ENCODE measurements at regions not wholly inside any gene's neighbourhood (a gene's known extent, or its start where the extent isn't known, plus 50 kb on each side); places are given as distances from the start of the nearest gene placed in this dataset.

DNA sequence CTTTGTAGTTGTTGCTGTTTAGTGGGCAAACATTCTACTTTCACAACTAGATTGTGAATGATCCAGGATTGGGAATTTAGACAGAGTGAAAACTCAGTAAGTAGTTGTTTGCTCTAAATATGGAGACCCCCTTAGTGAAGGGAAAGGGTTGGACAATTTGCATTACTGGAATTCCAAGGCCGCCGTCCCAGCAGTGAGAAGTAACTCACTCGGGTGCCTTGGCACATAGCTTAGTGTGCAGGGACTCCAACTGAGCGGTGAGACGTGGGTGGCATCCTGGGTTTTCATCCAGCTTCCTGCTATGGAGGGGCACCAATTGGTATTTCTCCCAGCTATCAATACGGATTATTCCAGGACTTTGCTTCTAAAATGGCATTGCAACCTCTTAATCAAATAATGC lies 69.7 kb upstream of the FCN1 start:
- no peak for DNase-seq (ENCODE audit: low read depth)

DNA sequence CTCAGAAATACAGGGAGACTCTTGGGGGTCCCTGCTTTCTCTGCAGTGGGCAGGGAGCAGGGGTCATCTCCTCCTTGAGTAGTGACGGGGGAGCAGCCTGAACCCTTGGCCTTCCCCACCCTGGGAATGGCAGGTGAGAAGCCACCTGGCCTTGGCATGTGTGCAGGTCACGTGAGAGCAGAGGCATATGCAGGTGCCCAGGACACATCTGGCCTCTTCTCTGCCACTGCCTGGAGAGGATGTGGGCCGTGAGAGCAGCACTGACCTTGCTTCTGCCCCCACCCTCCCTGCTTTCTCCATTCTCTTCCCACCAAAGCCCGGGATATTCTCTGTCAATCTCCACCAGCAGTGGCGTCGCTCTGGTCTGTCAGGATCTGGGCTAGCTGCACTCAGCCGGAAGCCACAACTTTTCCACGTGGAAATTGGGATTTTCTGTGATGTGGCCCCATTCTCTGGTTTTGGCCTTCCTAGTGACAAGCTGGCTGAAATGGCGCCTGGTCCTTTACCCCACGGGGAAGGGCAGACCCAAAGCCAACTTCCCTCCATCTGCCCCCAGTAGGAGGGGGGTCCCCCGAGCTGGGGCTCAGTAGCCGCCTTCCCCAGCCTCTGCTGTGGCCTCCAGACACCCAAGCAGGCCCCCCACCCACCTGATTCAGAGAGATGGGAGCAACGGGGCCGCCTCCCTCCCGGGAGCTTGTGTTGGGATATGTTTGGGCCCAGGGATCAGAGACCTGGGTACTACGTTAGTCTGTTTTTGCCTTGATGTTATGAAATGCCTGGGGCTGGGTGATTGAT lies 70.4 kb upstream of the FCN1 start:
- DNase-seq (ENCODE audit: low read depth), result no peak

DNA sequence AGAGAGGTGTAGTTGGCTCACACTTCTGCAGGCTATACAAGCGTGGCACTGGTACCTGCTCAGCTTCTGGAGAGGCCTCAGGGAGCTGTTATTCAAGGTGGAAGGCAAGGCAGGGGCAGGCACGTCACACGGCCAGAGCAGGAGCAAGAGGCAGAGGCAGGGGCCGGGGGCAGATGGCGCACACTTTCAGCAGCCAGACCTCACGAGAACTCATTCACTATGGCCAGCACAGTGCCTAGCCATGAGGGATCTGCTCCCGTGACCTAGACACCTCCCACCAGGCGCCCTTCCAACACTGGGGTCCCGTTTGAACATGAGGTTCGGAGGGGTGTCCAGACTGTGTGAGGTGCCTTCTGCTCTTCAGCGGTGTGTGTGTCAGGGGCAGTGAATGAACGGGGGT lies 71.0 kb upstream of the FCN1 start:
- no peak for DNase-seq (ENCODE audit: low read depth)

- DNase-seq (ENCODE audit: low read depth), result no peak
These were observed 71.7 kb upstream of the FCN1 start for GRCh38 chr9:134989206-134990065.

DNA sequence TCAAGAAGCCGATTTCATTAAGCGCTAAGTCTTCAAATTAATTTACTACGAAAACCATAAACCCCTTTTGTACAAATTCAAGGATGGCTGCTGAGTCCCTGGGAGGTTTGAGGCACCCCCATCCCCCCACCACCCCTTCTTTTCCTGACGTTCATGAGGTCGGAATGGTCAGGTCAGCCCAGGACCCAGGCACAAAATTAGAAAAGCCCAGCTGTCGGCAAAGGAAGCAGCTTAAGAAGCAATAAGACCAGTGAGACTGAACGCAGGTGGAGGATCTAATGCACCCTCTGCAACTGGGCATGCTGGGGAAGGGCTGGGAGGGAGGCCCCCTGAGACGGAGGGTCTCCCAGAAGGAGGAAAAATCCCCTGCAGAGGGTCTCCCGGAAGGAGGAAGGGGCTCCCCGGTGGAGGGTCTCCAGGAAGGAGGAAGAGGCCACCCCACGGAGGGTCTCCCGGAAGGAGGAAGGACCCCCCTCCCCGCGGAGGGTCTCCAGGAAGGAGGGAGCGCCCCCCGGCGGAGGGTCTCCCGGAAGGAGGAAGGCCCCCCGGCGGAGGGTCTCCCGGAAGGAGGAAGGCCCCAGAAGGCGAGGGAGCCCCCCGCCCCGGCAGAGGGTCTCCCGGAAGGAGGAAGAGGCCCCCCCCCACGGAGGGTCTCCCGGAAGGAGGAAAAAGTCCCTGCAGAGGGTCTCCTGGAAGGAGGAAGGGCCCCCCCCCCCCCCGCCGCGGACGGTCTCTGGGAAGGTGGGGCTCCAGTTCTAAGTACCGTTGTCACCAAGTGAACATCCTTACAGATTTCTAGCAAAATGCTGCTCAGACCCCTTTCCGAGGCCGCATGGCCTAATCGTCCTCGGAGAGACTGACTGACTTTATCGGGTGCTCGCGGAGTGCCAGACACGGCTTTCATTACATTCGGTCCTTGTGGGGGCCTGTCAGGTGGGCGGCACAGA lies 74.4 kb upstream of the FCN1 start:
- no peak for DNase-seq (ENCODE audit: low read depth)

DNA sequence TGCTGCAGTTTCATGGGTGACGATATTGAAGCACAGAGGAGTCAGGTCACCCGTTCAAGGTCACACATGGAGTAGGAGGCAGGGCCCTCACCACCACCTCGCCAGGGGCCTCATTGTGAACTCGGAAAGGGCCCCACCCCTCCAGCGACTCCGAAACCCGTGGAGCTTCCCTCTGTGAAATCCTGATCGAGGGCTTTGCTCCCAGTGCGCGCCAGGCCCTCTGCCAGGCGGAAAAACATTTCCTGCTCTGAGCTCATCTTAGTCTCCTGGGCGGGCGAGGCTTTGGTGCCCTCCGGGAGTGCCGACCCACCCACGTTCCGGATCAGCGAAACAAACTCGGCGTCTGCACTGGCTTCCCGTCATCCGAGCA lies 75.0 kb upstream of the FCN1 start:
- no peak for DNase-seq (ENCODE audit: low read depth)

DNA sequence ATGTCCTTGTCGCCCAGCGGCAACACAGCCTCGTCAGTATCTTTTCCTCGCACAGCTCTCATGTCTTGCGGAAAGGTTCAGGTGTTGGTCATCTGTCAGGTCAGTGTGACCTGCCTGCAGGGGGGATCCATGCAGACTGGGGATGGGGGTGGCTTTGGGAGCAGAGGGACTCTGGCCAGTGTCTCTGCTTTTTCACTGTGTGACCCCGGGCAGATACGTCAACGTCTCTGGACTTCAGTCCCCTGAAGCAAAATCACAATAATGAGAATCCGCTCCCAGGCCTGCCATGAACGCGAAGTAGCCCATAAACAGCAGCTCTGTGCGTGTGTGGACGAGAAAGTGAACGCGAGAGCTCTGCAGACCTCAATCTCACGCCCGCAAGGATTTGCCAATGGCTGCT lies 75.7 kb upstream of the FCN1 start:
- no peak for DNase-seq (ENCODE audit: low read depth)

- no peak for DNase-seq (ENCODE audit: low read depth)
These were observed 76.4 kb upstream of the FCN1 start for GRCh38 chr9:134993996-134994720.

GRCh38 chr9:134994926-134995791 lies 77.4 kb upstream of the FCN1 start:
- DNase-seq (ENCODE audit: low read depth), result no peak

DNA sequence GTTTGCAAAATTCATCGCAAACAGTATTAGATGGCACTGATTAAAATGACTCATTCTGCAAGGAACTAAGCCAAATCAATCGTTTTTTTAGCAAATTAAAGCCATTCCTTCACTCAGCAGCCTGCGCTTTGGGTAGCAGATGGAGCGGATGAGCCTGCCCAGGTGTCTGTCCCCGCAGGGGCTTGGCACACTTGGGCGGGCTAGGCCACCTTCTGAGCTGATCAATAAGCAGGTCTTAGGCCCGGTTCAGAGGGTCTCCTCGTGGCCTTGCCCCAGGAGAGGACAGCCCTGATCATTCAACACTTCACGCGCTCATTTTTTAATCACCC lies 78.0 kb upstream of the FCN1 start:
- DNase-seq (ENCODE audit: low read depth), result no peak

DNA sequence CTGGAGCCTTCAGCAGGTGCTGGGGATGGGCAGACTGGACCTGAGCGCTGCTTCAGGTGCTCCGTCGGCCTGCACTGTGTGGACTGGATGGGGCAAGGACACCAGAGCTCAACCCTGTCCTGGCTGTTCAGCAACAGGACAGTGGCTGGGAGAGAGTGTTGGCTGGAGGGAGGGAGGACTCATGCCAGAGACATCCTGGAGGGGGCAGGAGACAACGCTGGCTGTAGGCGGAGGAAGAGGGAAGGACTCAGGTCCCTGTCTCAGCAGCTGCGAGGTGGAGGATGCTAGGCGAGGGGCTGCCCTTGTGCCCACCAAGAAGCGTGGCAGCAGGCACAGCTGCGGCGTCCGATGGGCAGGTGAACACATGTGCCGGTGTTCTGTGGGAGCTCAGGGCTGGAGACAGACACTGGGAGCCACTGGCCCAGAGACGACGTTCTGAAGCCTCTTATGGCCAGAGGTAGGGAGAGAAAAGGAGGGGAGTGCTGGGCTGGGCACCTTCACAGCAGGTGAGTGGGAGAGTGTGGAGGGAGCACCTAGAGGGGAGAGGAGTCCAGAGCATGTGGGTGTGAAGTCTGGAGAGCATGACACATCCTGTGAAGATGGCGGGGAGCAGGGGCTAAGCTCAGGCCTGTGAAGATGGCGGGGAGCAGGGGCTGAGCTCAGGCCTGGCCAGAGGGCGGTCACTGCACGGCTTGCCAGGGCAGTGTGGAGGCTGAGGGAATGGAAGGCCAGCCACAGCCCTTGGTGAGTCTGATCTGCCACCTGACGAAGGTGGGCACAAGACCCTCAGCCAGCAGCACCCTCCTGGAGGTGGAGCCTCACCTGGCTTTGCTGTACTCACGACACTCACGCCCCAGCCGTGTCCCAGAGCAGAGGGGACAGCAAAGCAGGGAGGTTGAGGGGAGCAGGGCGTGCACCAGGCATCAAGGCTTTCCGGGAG lies 79.1 kb upstream of the FCN1 start:
- no peak for DNase-seq (ENCODE audit: low read depth)

DNA sequence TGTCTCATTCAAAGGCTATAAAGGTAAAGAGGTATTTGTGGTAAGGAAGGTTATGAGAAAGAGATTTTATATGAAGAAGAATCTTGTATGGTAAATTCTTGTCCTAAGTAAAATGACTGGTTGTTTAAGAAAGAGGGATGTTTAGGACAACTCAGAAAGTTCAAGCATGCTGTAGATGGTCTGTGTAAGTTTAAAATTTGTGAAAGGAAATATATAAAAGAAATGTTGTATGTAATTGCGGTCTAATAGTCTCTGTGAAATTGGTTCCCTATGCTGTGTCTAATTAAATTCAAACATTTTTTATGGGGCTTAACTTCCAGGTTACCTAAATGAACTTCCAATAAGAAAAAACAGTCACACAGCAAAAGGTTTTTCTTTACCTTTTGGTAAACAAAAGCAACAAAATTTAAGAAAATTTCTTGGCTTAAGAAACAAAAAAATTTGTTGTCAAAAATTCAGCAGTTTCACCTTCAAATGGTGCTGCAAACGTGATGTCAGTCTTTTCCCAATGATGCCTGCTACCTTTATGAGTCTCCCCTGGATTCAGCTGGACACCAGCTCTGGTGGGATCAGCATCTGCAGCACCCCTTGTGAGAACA lies 83.0 kb upstream of the FCN1 start:
- DNase-seq (ENCODE audit: low read depth), result no peak

- DNase-seq (ENCODE audit: low read depth), result no peak
These were observed 83.8 kb upstream of the FCN1 start for GRCh38 chr9:135001526-135001925.

DNA sequence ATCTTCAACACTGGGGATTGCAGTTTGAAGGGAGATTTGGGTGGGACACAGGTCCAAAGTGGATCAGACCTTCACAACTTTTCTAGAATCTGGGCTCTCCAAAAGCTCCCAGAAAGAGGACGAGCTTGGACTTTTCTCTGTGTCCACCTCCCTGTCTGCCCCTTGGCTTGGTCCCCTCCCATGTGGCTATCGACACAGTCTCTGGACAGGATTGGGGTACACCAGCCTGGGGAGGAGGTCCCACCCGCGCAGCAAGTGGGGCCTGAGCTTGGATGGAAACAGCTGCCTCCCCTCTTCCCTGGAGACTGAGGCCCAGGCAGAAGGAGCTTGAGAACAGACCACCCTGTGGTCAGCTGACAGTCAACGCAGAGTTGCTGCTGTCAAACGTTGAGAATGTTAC lies 84.6 kb upstream of the FCN1 start:
- DNase-seq (ENCODE audit: low read depth), result no peak

DNA sequence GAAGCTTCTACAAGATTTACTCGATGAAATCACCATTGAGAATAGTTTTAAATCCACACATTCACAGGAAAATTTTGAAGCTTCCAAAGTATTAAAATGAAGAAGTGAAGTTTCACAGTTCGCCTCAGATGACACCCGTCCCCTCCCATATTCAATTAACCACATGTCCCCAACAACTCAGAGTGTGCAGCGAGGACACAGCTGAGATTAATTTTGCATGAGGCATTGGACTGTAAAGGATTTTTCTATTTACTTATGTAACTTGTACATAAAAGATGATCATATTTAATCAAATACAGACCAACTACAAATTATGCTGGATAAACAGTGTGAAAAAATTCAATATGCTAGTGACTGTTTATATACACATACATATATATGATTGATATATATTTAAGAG lies 84.7 kb upstream of the OLFM1 start:
- no peak for DNase-seq (ENCODE audit: low read depth)

DNA sequence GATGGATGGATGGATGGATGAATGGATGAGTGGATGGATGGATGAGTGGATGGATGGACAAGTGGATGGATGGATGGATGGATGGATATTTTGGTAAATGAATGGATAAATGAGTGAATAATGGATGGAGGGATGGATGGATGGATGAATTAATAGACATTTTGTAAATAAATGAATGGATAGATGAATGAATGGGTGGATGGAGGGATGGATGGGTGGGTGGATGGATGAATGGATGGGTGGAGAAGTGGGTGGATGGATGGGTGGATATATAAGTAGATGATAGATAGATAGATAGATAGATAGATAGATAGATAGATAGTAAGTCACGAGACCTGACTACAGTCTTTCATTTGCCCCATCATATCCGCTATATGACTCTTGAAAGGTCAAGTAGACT lies 82.7 kb upstream of the OLFM1 start:
- no peak for DNase-seq (ENCODE audit: low read depth)

DNA sequence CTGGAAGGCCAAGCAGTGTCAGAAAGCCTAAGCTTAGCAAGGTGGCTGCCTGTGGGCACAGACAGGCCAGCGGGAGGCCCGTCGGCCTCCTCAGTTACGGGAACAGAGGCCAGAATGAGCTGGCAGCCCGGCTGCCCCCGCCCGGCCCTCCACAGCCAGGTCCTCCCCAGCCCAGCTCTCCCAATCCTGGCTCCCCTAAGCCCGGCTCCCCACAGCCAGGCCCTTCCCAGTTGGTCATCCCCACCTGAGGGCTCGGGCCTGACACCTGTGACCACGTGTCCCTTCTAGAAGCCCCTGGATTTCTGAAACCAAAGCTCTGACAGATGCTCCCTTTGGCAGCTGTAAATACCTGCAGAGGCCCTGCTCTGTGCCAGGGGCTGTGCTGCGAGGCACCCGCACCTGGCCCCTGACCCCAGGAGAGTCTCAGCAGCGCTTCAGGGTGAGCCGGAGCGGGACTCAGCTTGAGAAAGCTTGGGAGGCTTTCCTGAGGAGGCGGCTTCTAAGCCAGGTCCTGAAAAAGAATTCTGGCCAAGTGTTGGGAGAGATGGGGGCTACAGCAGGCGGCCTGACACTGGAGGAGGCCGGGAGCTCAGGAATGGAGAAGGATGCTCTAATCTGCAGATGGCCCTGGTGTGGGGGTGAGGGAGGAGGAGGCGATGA lies 80.4 kb upstream of the OLFM1 start:
- DNase-seq (ENCODE audit: low read depth), result no peak

DNA sequence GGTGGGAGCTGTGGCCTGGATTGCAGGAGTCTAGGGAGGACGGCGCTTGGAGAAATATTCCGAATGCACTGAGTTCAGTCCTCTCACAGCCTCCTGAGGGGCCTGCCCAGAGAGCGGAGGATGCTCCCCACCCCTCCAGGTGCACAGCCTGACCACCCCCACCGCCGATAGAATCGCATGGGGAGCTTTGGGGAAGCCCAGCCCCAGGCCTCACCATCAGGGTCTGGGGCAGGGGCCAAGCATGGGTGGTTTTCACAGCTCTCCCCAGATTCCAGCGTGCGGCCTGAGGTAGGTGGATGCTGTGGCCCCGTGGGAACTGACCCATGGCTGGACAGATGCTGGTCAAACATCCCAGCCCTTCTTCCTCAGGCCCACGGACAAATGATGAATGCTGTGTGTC lies 79.9 kb upstream of the OLFM1 start:
- no peak for DNase-seq (ENCODE audit: low read depth)

GRCh38 chr9:135008416-135008815 lies 79.1 kb upstream of the OLFM1 start:
- no peak for DNase-seq (ENCODE audit: low read depth)

Data from EH (cell line).